ENCODE measurements at regions not wholly inside any gene's neighbourhood (a gene's known extent, or its start where the extent isn't known, plus 50 kb on each side); places are given as distances from the start of the nearest gene placed in this dataset.

GRCh38 chr11:90916706-90917105 lies 693.9 kb upstream of the CHORDC1 start:
- no peaks in the 10 kb centered on the region for H3K36me3 ChIP-seq
- no peaks in the 10 kb centered on the region for H3K9me3 ChIP-seq
- DNase-seq: no peak
- H3K27me3 ChIP-seq: no peaks in the 10 kb centered on the region
- H3K4me3 ChIP-seq: no peak overlapping the region

DNA sequence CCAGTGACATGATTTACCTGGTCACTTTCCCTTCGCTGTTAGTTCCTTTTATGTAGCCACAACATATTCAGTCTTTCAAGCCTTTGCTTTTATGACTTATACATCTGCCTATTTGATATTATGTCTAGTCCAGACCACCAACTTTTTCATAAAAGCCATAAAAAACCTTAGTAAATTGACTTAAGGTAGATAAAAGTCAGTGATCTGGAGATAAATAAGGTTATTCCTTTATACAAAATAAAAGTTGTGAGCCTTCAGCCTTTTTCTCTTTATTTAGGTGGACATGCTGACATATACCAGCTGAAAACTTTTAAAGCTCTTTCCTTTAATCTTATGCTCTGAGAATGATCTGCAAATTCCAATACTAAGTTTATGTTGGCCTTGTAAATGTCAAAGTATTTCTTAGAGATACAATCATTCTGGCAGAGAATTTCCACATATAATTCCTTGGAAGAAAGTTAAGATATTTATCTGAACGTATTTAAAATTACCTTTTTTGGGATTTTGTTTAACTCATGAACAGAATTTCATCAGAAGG lies 690.4 kb upstream of the CHORDC1 start:
- Histone ChIP-seq H3K9me3 (no peaks in the 10 kb centered on the region), H3K4me3 (no peak overlapping the region), H3K27me3 (no peaks in the 10 kb centered on the region), H3K36me3 (no peaks in the 10 kb centered on the region)
- DNase-seq: no peak

GRCh38 chr11:90912631-90913030 lies 689.8 kb upstream of the CHORDC1 start:
- DNase-seq: no peak
- Histone ChIP-seq H3K4me3 (no peak overlapping the region), H3K27me3 (no peaks in the 10 kb centered on the region), H3K9me3 (no peaks in the 10 kb centered on the region), H3K36me3 (no peaks in the 10 kb centered on the region)

DNA sequence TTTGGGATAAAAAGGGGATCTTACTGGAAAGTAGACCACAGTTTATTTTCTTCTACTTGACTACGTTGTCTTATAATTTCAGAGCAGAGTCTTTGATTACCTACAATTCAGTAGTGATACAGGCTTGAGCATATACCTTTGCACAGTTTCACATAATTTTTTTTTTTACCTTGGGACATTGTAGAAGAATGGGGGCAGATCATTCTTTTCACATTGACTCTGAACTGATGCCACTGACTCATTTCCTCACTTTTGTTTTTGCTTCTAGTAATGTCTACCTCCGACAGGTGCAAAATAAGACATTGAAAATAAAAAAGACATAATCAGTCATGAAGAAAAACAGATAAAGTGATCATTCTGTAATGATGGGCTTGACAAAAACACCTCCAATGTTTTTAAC lies 688.3 kb upstream of the CHORDC1 start:
- no peaks in the 10 kb centered on the region for H3K27me3 ChIP-seq
- H3K9me3 ChIP-seq: no peaks in the 10 kb centered on the region
- H3K36me3 ChIP-seq: no peaks in the 10 kb centered on the region
- H3K4me3 ChIP-seq: no peak overlapping the region
- no peak for DNase-seq

DNA sequence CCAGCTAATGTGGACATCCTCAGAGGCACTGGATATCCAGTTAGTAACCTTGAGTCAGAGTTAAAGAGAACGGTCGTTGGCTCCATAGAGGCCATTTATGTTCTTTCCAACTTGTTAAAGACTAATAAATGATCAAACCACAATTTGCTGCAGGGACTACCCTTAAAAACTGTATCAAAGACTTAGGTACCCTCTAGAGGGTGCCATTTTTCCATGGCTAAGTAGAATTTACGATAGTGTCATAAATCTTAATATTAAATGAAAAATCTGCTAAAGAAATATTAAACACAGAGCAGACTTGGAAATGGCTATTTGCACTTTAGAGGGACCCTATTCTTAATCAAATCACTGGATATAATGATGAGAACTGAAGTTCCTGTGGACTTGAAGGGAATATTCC lies 685.2 kb upstream of the CHORDC1 start:
- DNase-seq: no peak
- no peaks in the 10 kb centered on the region for H3K27me3 ChIP-seq
- no peaks in the 10 kb centered on the region for H3K36me3 ChIP-seq
- no peaks in the 10 kb centered on the region for H3K9me3 ChIP-seq
- no peak overlapping the region for H3K4me3 ChIP-seq

GRCh38 chr11:90895850-90896249 lies 673.0 kb upstream of the CHORDC1 start:
- Histone ChIP-seq H3K27me3 (no peaks in the 10 kb centered on the region), H3K36me3 (no peaks in the 10 kb centered on the region), H3K9me3 (no peaks in the 10 kb centered on the region), H3K4me3 (no peak overlapping the region)
- DNase-seq: no peak

GRCh38 chr11:90890347-90890746 lies 667.5 kb upstream of the CHORDC1 start:
- Histone ChIP-seq H3K4me3 (no peak overlapping the region), H3K27me3 (no peaks in the 10 kb centered on the region), H3K36me3 (no peaks in the 10 kb centered on the region), H3K9me3 (no peaks in the 10 kb centered on the region)
- no peak for DNase-seq

GRCh38 chr11:90884181-90884580 lies 661.3 kb upstream of the CHORDC1 start:
- Histone ChIP-seq H3K9me3 (no peaks in the 10 kb centered on the region), H3K36me3 (no peaks in the 10 kb centered on the region), H3K4me3 (no peak overlapping the region), H3K27me3 (no peaks in the 10 kb centered on the region)
- DNase-seq: no peak

DNA sequence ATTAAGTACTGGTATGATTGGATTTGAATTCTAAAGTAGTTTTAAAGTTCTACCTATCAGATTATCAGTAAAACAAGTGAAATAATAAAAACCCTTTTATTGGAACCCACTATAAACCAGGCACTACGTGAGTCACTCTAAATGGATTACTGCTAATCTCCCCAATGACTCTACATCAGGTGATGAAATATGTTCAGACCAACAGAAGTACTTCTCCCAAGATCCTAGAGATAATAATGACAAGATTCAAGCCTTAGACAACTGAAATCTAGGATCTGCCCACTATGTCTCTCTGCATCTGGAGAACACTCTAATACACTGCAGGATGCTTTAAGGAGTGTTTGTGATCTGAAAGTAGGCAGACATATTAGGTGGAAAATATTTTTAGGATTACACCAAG lies 652.1 kb upstream of the CHORDC1 start:
- no peaks in the 10 kb centered on the region for H3K27me3 ChIP-seq
- H3K36me3 ChIP-seq: no peaks in the 10 kb centered on the region
- no peak for DNase-seq
- no peak overlapping the region for H3K4me3 ChIP-seq
- no peaks in the 10 kb centered on the region for H3K9me3 ChIP-seq

- Histone ChIP-seq H3K4me3 (no peak overlapping the region), H3K9me3 (no peaks in the 10 kb centered on the region), H3K27me3 (no peaks in the 10 kb centered on the region), H3K36me3 (no peaks in the 10 kb centered on the region)
- DNase-seq: no peak
These were observed 651.4 kb upstream of the CHORDC1 start for GRCh38 chr11:90874281-90874680.

GRCh38 chr11:90867416-90867815 lies 644.6 kb upstream of the CHORDC1 start:
- no peak for DNase-seq

GRCh38 chr11:90856790-90857189 lies 633.9 kb upstream of the CHORDC1 start:
- Histone ChIP-seq H3K9me3 (no peaks in the 10 kb centered on the region), H3K27me3 (no peaks in the 10 kb centered on the region), H3K36me3 (no peaks in the 10 kb centered on the region), H3K4me3 (no peak overlapping the region)
- no peak for DNase-seq

More at GRCh38 chr11:90867416-90867815, 644.6 kb upstream of the CHORDC1 start:
- H3K27me3 ChIP-seq: no peaks in the 10 kb centered on the region
- no peaks in the 10 kb centered on the region for H3K36me3 ChIP-seq
- H3K4me3 ChIP-seq: no peak overlapping the region
- no peaks in the 10 kb centered on the region for H3K9me3 ChIP-seq

DNA sequence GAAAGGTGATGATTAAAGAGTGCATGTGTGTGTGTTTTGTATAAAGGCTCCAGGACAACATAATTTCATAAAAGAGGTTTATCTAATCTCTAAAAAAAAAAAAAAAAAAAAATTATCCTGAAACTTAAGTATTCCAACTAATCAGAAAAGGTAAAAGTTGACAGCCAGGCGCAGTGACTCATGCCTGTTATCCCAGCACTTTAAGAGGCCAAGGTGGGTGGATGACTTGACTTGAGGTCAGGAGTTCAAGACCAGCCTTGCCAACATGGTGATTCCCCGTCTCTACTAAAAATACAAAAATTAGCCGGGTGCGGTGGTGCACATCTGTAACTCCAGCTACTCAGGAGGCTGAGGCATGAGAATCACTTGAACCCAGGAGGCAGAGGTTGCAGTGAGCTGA lies 632.7 kb upstream of the CHORDC1 start:
- H3K4me3 ChIP-seq: no peak overlapping the region
- DNase-seq: no peak
- H3K27me3 ChIP-seq: no peaks in the 10 kb centered on the region
- H3K36me3 ChIP-seq: no peaks in the 10 kb centered on the region
- H3K9me3 ChIP-seq: no peaks in the 10 kb centered on the region

DNA sequence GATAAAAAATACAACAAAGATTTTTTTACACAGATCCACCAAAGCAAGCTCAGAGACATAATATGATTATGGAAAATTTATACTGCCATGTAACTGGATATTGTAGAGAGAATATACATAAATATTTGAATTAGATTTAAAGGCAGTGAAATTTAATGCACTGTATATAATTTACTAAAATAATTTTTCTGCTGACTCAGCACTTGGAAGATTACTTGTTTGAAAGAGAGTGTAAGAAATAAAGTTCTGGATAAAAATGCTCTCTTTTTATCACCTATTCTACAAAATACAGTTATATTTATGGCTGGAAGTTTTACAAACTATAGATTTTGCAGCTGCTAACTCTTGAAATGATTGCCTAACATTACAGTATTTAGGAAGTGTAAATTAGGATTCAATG lies 628.3 kb upstream of the CHORDC1 start:
- DNase-seq: no peak
- Histone ChIP-seq H3K9me3 (no peaks in the 10 kb centered on the region), H3K4me3 (no peak overlapping the region)

DNA sequence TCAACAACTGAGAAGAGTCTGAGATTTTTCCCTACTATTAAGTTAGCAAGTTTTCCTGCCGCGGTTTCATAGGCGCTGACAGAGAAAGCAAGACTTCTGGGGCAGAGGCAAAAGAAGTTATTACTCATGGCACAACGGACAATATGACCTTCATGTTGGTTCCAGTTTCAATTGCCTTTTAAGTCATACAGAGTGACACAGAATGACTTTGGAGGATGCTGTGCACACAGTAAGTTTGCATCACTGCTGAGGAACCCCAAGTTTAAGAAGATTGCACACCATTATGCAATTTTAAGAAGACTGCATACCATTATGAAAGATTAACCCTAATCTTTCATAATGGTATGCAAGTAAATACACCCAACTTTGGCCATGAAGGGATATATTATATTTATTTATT lies 626.5 kb upstream of the CHORDC1 start:
- Histone ChIP-seq H3K27me3 (no peaks in the 10 kb centered on the region), H3K9me3 (no peaks in the 10 kb centered on the region), H3K36me3 (no peaks in the 10 kb centered on the region), H3K4me3 (no peak overlapping the region)
- DNase-seq: no peak

More for the DNA sequence above, 628.3 kb upstream of the CHORDC1 start:
- Histone ChIP-seq H3K36me3 (no peaks in the 10 kb centered on the region), H3K27me3 (no peaks in the 10 kb centered on the region)

- no peaks in the 10 kb centered on the region for H3K36me3 ChIP-seq
- DNase-seq: no peak
- no peaks in the 10 kb centered on the region for H3K9me3 ChIP-seq
- H3K27me3 ChIP-seq: no peaks in the 10 kb centered on the region
- no peak overlapping the region for H3K4me3 ChIP-seq
These were observed 624.5 kb upstream of the CHORDC1 start for GRCh38 chr11:90847268-90847886.

GRCh38 chr11:90846628-90847027 lies 623.8 kb upstream of the CHORDC1 start:
- DNase-seq: no peak
- Histone ChIP-seq H3K27me3 (no peaks in the 10 kb centered on the region), H3K9me3 (no peaks in the 10 kb centered on the region), H3K36me3 (no peaks in the 10 kb centered on the region), H3K4me3 (no peak overlapping the region)

GRCh38 chr11:90845799-90846198 lies 623.0 kb upstream of the CHORDC1 start:
- Histone ChIP-seq H3K4me3 (no peak overlapping the region), H3K36me3 (no peaks in the 10 kb centered on the region), H3K9me3 (no peaks in the 10 kb centered on the region), H3K27me3 (no peaks in the 10 kb centered on the region)
- no peak for DNase-seq

DNA sequence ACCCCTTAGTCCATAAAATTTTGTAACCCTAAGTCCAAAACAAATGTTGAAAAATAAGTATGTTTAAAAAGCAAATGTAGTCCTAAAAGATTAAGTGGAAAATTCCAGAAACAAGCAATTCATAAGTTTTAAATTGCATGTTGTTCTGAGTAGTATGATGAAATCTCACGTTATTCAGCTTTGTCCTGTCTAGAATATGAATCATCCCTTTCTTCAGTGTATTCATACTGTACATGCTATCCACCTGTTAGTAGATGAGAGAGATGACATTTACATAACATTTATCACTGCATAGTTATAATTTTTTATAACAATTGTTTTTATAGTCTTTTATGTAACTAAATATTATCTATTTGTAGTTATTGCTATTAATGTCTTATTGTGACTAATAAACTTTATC lies 622.3 kb upstream of the CHORDC1 start:
- H3K9me3 ChIP-seq: no peaks in the 10 kb centered on the region
- DNase-seq: no peak
- H3K27me3 ChIP-seq: no peaks in the 10 kb centered on the region
- no peaks in the 10 kb centered on the region for H3K36me3 ChIP-seq
- no peak overlapping the region for H3K4me3 ChIP-seq
